HUES64 (cell line): ENCODE measurements at regions not wholly inside any gene's neighbourhood (a gene's known extent, or its start where the extent isn't known, plus 50 kb on each side); places are given as distances from the start of the nearest gene placed in this dataset.
"Not testable (repeated sequence)": the region's sequence is repeated elsewhere in the genome, so short reads cannot be mapped to it uniquely, and the experiment has no call there.

Source experiments
- H3K27ac ChIP-seq: 2 replicates; pipeline ENCODE4 v1.7.0; 2013; ENCODE audit warnings: low read depth, low read length, inconsistent platforms
- H3K27me3 ChIP-seq: 2 replicates; pipeline ENCODE4 v1.6.1; 2013; ENCODE audit warnings: mild to moderate bottlenecking, low read length; ENCODE audit not compliant: insufficient read depth
- H3K36me3 ChIP-seq: 2 replicates; pipeline ENCODE4 v1.6.1; 2013; ENCODE audit warnings: mild to moderate bottlenecking, low read length; ENCODE audit not compliant: insufficient read depth
- H3K4me1 ChIP-seq: 2 replicates; pipeline ENCODE4 v1.6.1; 2013; ENCODE audit warnings: mild to moderate bottlenecking, low read length, moderate library complexity; ENCODE audit not compliant: insufficient read depth
- H3K4me3 ChIP-seq: 2 replicates; pipeline ENCODE4 v1.5.1; 2013; ENCODE audit warnings: mild to moderate bottlenecking, low read length, moderate library complexity
- H3K9ac ChIP-seq: 2 replicates; pipeline ENCODE4 v1.6.1; 2013; ENCODE audit warnings: mild to moderate bottlenecking, low read depth, low read length
- H3K9me3 ChIP-seq: 2 replicates; pipeline ENCODE4 v1.6.1; 2013; ENCODE audit warnings: low read depth, low read length; ENCODE audit not compliant: insufficient read depth
- WGBS: fragments of 150-250, 120-280 bp; methylation state at CpG from one replicate; pipeline ENCODE4 v1.1.7; 2013; ENCODE audit warnings: missing lambda C conversion rate; 5-methylcytosine and 5-hydroxymethylcytosine counted together

- Histone ChIP-seq H3K9ac (no peak overlapping the region), H3K27me3 (no peaks in the 10 kb centered on the region), H3K4me3 (no peak overlapping the region), H3K9me3 (peaks cover 8% of the 10 kb centered on the region; the same call in 1 of the 2 replicates), H3K4me1 (no peaks in the 10 kb centered on the region), H3K27ac (no peak overlapping the region), H3K36me3 (no peaks in the 10 kb centered on the region; the same call in 1 of the 2 replicates)
- 94% methylated on average over 7 of the region's 7 CpGs for WGBS
Observed at GRCh38 chr17:77332981-77333685, 192.4 kb downstream of the SEC14L1 start.

DNA sequence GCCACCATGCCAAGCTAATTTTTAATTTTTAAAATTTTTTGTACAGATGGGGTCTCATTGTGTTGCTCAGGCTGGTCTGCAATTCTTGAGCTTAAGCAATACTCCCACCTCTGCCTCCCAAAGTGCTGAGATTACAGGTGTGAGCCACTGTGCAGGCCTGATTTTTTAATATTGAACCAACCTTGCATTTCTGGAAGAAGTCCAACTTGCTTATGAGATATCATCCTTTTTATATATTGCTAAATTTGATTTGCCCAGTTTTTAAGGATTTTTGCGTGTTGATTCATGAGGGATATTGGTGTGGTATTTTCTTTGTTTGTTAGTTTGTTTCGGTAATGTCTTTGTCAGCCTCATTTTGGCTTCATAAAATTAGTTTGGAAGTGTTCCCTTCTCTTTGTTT lies 196.4 kb downstream of the SEC14L1 start:
- H3K9ac ChIP-seq = no peak overlapping the region
- H3K4me1 ChIP-seq = no peaks in the 10 kb centered on the region
- no peak overlapping the region for H3K4me3 ChIP-seq
- H3K9me3 ChIP-seq = peaks cover 8% of the 10 kb centered on the region; the same call in 1 of the 2 replicates
- H3K27me3 ChIP-seq = no peaks in the 10 kb centered on the region
- WGBS = 94% methylated on average over 2 of the region's 2 CpGs
- H3K36me3 ChIP-seq = no peaks in the 10 kb centered on the region; the same call in 1 of the 2 replicates
- no peak overlapping the region for H3K27ac ChIP-seq

- 94% methylated on average over 10 of the region's 10 CpGs for WGBS
- Histone ChIP-seq H3K27ac (no peak overlapping the region), H3K4me1 (no peaks in the 10 kb centered on the region), H3K27me3 (no peaks in the 10 kb centered on the region), H3K4me3 (no peak overlapping the region), H3K9ac (no peak overlapping the region), H3K36me3 (no peaks in the 10 kb centered on the region; the same call in 1 of the 2 replicates), H3K9me3 (peaks cover 11% of the 10 kb centered on the region; the same call in 1 of the 2 replicates)
Observed at GRCh38 chr17:77341069-77341541, 200.3 kb downstream of the SEC14L1 start.

DNA sequence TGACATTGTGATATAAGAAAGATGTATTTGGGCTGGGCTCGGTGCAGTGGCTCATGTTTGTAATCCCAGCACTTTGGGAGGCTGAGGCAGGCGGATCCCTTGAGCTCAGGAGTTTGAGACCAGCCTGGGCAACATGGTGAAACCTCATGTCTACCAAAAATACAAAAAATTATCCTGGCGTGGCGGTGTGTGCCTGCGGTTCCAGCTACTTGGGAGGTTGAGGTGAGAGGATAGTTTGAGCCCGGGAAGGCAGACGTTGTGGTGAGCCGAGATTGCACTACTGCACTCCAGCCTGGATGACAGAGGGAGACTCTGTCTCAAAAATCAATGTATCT lies 201.9 kb downstream of the SEC14L1 start:
- not testable (repeated sequence) for H3K27me3 ChIP-seq, H3K27ac ChIP-seq, H3K4me1 ChIP-seq, H3K9me3 ChIP-seq, H3K9ac ChIP-seq, H3K4me3 ChIP-seq, H3K36me3 ChIP-seq
- 88% methylated on average over 8 of the region's 8 CpGs for WGBS

GRCh38 chr17:77343031-77343800 lies 202.4 kb downstream of the SEC14L1 start:
- Histone ChIP-seq H3K27ac (no peak overlapping the region), H3K36me3 (no peaks in the 10 kb centered on the region), H3K4me3 (no peak overlapping the region), H3K9ac (no peak overlapping the region), H3K4me1 (no peaks in the 10 kb centered on the region), H3K27me3 (no peaks in the 10 kb centered on the region), H3K9me3 (peaks cover 5% of the 10 kb centered on the region; the same call in 1 of the 2 replicates)
- 96% methylated on average over 5 of the region's 7 CpGs for WGBS

- H3K9me3 ChIP-seq = peaks cover 5% of the 10 kb centered on the region; the same call in 1 of the 2 replicates
- H3K4me1 ChIP-seq = no peaks in the 10 kb centered on the region
- no peak overlapping the region for H3K27ac ChIP-seq
- H3K9ac ChIP-seq = no peak overlapping the region
- H3K36me3 ChIP-seq = no peaks in the 10 kb centered on the region
- 96% methylated on average over 5 of the region's 5 CpGs for WGBS
- no peak overlapping the region for H3K4me3 ChIP-seq
- no peaks in the 10 kb centered on the region for H3K27me3 ChIP-seq
Observed at GRCh38 chr17:77344038-77344437, 203.3 kb downstream of the SEC14L1 start.

GRCh38 chr17:77345260-77345910 lies 204.6 kb downstream of the SEC14L1 start:
- 94% methylated on average over 9 of the region's 9 CpGs for WGBS
- no peaks in the 10 kb centered on the region for H3K4me1 ChIP-seq
- peaks cover 5% of the 10 kb centered on the region; the same call in 1 of the 2 replicates for H3K9me3 ChIP-seq
- H3K9ac ChIP-seq = no peak overlapping the region
- H3K27ac ChIP-seq = no peak overlapping the region
- no peaks in the 10 kb centered on the region for H3K36me3 ChIP-seq
- no peak overlapping the region for H3K4me3 ChIP-seq
- no peaks in the 10 kb centered on the region for H3K27me3 ChIP-seq

GRCh38 chr17:77346765-77347164 lies 206.0 kb downstream of the SEC14L1 start:
- 88% methylated on average over 3 of the region's 3 CpGs for WGBS
- Histone ChIP-seq H3K9ac (no peak overlapping the region), H3K4me3 (no peak overlapping the region), H3K36me3 (no peaks in the 10 kb centered on the region), H3K9me3 (peaks cover 5% of the 10 kb centered on the region; the same call in 1 of the 2 replicates), H3K27me3 (no peaks in the 10 kb centered on the region), H3K4me1 (no peaks in the 10 kb centered on the region; the same call in 1 of the 2 replicates), H3K27ac (no peak overlapping the region)

- Histone ChIP-seq H3K27ac (no peak overlapping the region), H3K4me3 (no peak overlapping the region), H3K27me3 (no peaks in the 10 kb centered on the region), H3K9ac (no peak overlapping the region), H3K9me3 (peaks cover 5% of the 10 kb centered on the region; the same call in 1 of the 2 replicates), H3K4me1 (no peaks in the 10 kb centered on the region; the same call in 1 of the 2 replicates), H3K36me3 (no peaks in the 10 kb centered on the region)
- 98% methylated on average over 3 of the region's 4 CpGs for WGBS
Observed at GRCh38 chr17:77347544-77347943, 206.8 kb downstream of the SEC14L1 start.

GRCh38 chr17:77349976-77350830 lies 209.4 kb downstream of the SEC14L1 start:
- no peak overlapping the region for H3K9ac ChIP-seq
- H3K27me3 ChIP-seq = no peaks in the 10 kb centered on the region
- H3K4me3 ChIP-seq = no peak overlapping the region
- H3K27ac ChIP-seq = no peak overlapping the region
- H3K9me3 ChIP-seq = no peaks in the 10 kb centered on the region
- H3K4me1 ChIP-seq = no peaks in the 10 kb centered on the region; the same call in 1 of the 2 replicates
- WGBS = 83% methylated on average over 12 of the region's 12 CpGs
- H3K36me3 ChIP-seq = no peaks in the 10 kb centered on the region
